GM23338 (cell line): ENCODE measurements at regions not wholly inside any gene's neighbourhood (a gene's known extent, or its start where the extent isn't known, plus 50 kb on each side); places are given as distances from the start of the nearest gene placed in this dataset.

ENCODE experiments used
- ATAC-seq: fragments of 200-7000 bp; cut with Tn5 transposase; 3 replicates; pipeline ENCODE4 v1.9.1; 2020
- DNase-seq: peaks from one replicate; pipeline ENCODE4 v3.0.0-alpha.2; 2015; ENCODE audit warnings: low spot score
- H2AFZ ChIP-seq: fragments of 200-600 bp; sonication (generic); 2 replicates; pipeline ENCODE4 v1.8.0; 2016; ENCODE audit warnings: antibody characterized with exemption, mild to moderate bottlenecking, moderate library complexity
- H3F3A ChIP-seq: fragments of 200-600 bp; sonication (generic); replicated peaks from 2 replicates; pipeline ENCODE4 v1.8.0; 2017; ENCODE audit warnings: antibody characterized with exemption, mixed run types, low read depth
- H3K27ac ChIP-seq: fragments of 200-600 bp; sonication (generic); 2 replicates; pipeline ENCODE4 v1.6.1; 2016; ENCODE audit warnings: low read depth
- H3K27me3 ChIP-seq: fragments of 200-600 bp; sonication (generic); 2 replicates; pipeline ENCODE4 v1.8.0; 2016; ENCODE audit warnings: mild to moderate bottlenecking, mixed run types, moderate library complexity; ENCODE audit not compliant: insufficient read depth
- H3K36me3 ChIP-seq: fragments of 200-600 bp; sonication (generic); 2 replicates; pipeline ENCODE4 v1.8.0; 2016; ENCODE audit warnings: mild to moderate bottlenecking; ENCODE audit not compliant: insufficient read depth
- H3K4me1 ChIP-seq: fragments of 200-600 bp; sonication (generic); 2 replicates; pipeline ENCODE4 v1.8.0; 2016; ENCODE audit warnings: mild to moderate bottlenecking, moderate library complexity; ENCODE audit not compliant: insufficient read depth
- H3K4me2 ChIP-seq: fragments of 200-600 bp; sonication (generic); 2 replicates; pipeline ENCODE4 v1.7.1; 2017; ENCODE audit warnings: mixed run types
- H3K4me3 ChIP-seq: fragments of 200-600 bp; sonication (generic); 2 replicates; pipeline ENCODE4 v1.6.1; 2016; ENCODE audit warnings: mixed run types
- H3K79me2 ChIP-seq: fragments of 200-600 bp; sonication (generic); replicated peaks from 2 replicates; pipeline ENCODE4 v1.8.0; 2017; ENCODE audit warnings: mild to moderate bottlenecking; ENCODE audit not compliant: insufficient read depth
- H3K9me2 ChIP-seq: fragments of 200-600 bp; sonication (generic); 2 replicates; pipeline ENCODE4 v1.8.0; 2017; ENCODE audit not compliant: insufficient read depth
- H4K20me1 ChIP-seq: fragments of 200-600 bp; sonication (generic); replicated peaks from 2 replicates; pipeline ENCODE4 v1.8.0; 2017; ENCODE audit warnings: mild to moderate bottlenecking; ENCODE audit not compliant: insufficient read depth
- H3K27ac Mint-ChIP-seq: 2 replicates; pipeline ENCODE4 v1.8.0; 2020; ENCODE audit warnings: inconsistent platforms, mild to moderate bottlenecking, moderate library complexity, mixed read lengths
- H3K27me3 Mint-ChIP-seq: 3 replicates; pipeline ENCODE4 v1.8.0; 2022; ENCODE audit warnings: low read depth, mild to moderate bottlenecking, moderate library complexity, mixed read lengths, inconsistent platforms; ENCODE audit not compliant: insufficient read depth, poor library complexity
- H3K36me3 Mint-ChIP-seq: 3 replicates; pipeline ENCODE4 v1.8.0; 2021; ENCODE audit warnings: low read depth, mild to moderate bottlenecking, inconsistent platforms, moderate library complexity, mixed read lengths
- H3K4me1 Mint-ChIP-seq: 3 replicates; pipeline ENCODE4 v1.8.0; 2020; ENCODE audit warnings: mild to moderate bottlenecking, inconsistent platforms, mixed read lengths
- H3K4me3 Mint-ChIP-seq: 3 replicates; pipeline ENCODE4 v1.8.0; 2021; ENCODE audit warnings: moderate library complexity, mild to moderate bottlenecking, inconsistent platforms, mixed read lengths
- H3K9me3 Mint-ChIP-seq: 3 replicates; pipeline ENCODE4 v1.8.0; 2020; ENCODE audit warnings: moderate library complexity, mild to moderate bottlenecking, inconsistent platforms, mixed read lengths
- CREB1 ChIP-seq: fragments of 250-450 bp; sonication (Bioruptor Pico); IDR thresholded peaks from 2 replicates; pipeline ENCODE4 v1.5.0; 2020; ENCODE audit warnings: low read depth, mild to moderate bottlenecking, moderate library complexity
- EZH2 ChIP-seq: fragments of 200-600 bp; sonication (generic); IDR thresholded peaks from one replicate; pipeline ENCODE4 v1.8.0; 2017; ENCODE audit warnings: antibody characterized with exemption, mild to moderate bottlenecking, low read depth; ENCODE audit not compliant: unreplicated experiment
- EZH2phosphoT487 ChIP-seq: fragments of 200-600 bp; sonication (generic); IDR thresholded peaks from one replicate; pipeline ENCODE4 v1.8.1; 2018; ENCODE audit warnings: antibody characterized with exemption; ENCODE audit not compliant: unreplicated experiment
- JUNB ChIP-seq: IDR thresholded peaks from one replicate; pipeline ENCODE4 v1.6.1; 2016; ENCODE audit warnings: antibody characterized with exemption; ENCODE audit not compliant: unreplicated experiment
- NANOG ChIP-seq: IDR thresholded peaks from 2 replicates; pipeline ENCODE4 v1.6.1; 2016; ENCODE audit warnings: antibody characterized with exemption, borderline replicate concordance
- POLR2AphosphoS5 ChIP-seq: IDR thresholded peaks from 2 replicates; pipeline ENCODE4 v1.6.1; 2016; ENCODE audit warnings: antibody characterized with exemption, low read depth
- STAT1 ChIP-seq: IDR thresholded peaks from one replicate; pipeline ENCODE4 v1.6.1; 2016; ENCODE audit warnings: antibody characterized with exemption; ENCODE audit not compliant: unreplicated experiment
- ZNF114 ChIP-seq: fragments of 250-450 bp; sonication (Bioruptor Pico); IDR thresholded peaks from 2 replicates; pipeline ENCODE4 v1.5.0; 2020; ENCODE audit warnings: mild to moderate bottlenecking, moderate library complexity
- ZNF331 ChIP-seq: fragments of 250-450 bp; sonication (Bioruptor Pico); IDR thresholded peaks from 2 replicates; pipeline ENCODE4 v1.5.0; 2020; ENCODE audit warnings: low read depth, mild to moderate bottlenecking, moderate library complexity
- TF ChIP-seq, protein P1 (sequence below), 2 experiments: fragments of 200-600 bp in 1 of 2; sonication (generic) in 1 of 2; conservative IDR thresholded peaks; 2 replicates each; pipeline versions ENCODE4 v1.5.1 to v1.6.1; 2016 to 2017; ENCODE audit warnings: antibody characterized with exemption in 2 of 2, low read depth in 2 of 2, mild to moderate bottlenecking in 2 of 2, moderate library complexity in 1 of 2
- TF ChIP-seq, protein P2 (sequence below): IDR thresholded peaks from 2 replicates; pipeline ENCODE4 v1.6.1; 2016; ENCODE audit warnings: antibody characterized with exemption
- TF ChIP-seq, protein P3 (sequence below): fragments of 250-450 bp; sonication (Bioruptor Pico); IDR thresholded peaks from 2 replicates; pipeline ENCODE4 v1.5.0; 2020; ENCODE audit warnings: mild to moderate bottlenecking, moderate library complexity
- TF ChIP-seq, protein P4 (sequence below): IDR thresholded peaks from one replicate; pipeline ENCODE4 v1.6.1; 2018; ENCODE audit warnings: antibody characterized with exemption; ENCODE audit not compliant: unreplicated experiment

DNA sequence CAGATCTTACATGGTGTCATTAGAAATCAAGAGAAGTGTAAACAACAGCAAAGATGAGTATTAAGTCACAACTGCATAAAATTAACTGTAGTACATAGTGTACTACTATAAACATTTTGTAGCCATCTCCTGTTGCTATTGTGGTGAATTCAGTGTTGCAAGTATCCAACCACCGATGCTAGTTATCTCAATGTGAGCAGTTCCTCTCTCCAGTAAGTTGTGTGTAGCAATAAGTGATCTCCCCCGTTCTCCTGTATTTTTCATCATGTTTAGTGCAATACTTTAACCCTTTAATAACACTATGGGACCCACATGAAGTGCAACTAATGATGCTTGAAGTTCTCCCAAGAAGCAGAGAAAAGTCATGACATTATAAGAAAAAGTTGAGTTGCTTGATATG is 264.7 kb upstream of the KCNH8 start:
- Histone ChIP-seq H3K27ac (no peak overlapping the region), H3K27me3 (no peaks in the 10 kb centered on the region), H3F3A (no peaks in the 10 kb centered on the region), H3K4me2 (no peak overlapping the region), H2AFZ (no peak overlapping the region), H3K9me2 (peaks cover 10% of the 10 kb centered on the region; the same call in 1 of the 2 replicates), H4K20me1 (no peaks in the 10 kb centered on the region), H3K4me1 (no peaks in the 10 kb centered on the region), H3K36me3 (no peaks in the 10 kb centered on the region), H3K79me2 (no peaks in the 10 kb centered on the region), H3K4me3 (no peak overlapping the region)
- ATAC-seq (no peak), DNase-seq (no peak)
- TF ChIP-seq, protein P1, sequence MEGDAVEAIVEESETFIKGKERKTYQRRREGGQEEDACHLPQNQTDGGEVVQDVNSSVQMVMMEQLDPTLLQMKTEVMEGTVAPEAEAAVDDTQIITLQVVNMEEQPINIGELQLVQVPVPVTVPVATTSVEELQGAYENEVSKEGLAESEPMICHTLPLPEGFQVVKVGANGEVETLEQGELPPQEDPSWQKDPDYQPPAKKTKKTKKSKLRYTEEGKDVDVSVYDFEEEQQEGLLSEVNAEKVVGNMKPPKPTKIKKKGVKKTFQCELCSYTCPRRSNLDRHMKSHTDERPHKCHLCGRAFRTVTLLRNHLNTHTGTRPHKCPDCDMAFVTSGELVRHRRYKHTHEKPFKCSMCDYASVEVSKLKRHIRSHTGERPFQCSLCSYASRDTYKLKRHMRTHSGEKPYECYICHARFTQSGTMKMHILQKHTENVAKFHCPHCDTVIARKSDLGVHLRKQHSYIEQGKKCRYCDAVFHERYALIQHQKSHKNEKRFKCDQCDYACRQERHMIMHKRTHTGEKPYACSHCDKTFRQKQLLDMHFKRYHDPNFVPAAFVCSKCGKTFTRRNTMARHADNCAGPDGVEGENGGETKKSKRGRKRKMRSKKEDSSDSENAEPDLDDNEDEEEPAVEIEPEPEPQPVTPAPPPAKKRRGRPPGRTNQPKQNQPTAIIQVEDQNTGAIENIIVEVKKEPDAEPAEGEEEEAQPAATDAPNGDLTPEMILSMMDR (conservative IDR thresholded peaks at IDR 0.05; ENCODE audit: low read depth in 2 of 2), result no peak
- TF ChIP-seq EZH2 (no peak), CREB1 (no peak), ZNF331 (no peak), ZNF114 (no peak), NANOG (no peak), POLR2AphosphoS5 (no peak), JUNB (no peak), EZH2phosphoT487 (no peak), STAT1 (no peak)
- TF ChIP-seq, protein P2, sequence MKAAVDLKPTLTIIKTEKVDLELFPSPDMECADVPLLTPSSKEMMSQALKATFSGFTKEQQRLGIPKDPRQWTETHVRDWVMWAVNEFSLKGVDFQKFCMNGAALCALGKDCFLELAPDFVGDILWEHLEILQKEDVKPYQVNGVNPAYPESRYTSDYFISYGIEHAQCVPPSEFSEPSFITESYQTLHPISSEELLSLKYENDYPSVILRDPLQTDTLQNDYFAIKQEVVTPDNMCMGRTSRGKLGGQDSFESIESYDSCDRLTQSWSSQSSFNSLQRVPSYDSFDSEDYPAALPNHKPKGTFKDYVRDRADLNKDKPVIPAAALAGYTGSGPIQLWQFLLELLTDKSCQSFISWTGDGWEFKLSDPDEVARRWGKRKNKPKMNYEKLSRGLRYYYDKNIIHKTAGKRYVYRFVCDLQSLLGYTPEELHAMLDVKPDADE, result no peak
- TF ChIP-seq, protein P3, sequence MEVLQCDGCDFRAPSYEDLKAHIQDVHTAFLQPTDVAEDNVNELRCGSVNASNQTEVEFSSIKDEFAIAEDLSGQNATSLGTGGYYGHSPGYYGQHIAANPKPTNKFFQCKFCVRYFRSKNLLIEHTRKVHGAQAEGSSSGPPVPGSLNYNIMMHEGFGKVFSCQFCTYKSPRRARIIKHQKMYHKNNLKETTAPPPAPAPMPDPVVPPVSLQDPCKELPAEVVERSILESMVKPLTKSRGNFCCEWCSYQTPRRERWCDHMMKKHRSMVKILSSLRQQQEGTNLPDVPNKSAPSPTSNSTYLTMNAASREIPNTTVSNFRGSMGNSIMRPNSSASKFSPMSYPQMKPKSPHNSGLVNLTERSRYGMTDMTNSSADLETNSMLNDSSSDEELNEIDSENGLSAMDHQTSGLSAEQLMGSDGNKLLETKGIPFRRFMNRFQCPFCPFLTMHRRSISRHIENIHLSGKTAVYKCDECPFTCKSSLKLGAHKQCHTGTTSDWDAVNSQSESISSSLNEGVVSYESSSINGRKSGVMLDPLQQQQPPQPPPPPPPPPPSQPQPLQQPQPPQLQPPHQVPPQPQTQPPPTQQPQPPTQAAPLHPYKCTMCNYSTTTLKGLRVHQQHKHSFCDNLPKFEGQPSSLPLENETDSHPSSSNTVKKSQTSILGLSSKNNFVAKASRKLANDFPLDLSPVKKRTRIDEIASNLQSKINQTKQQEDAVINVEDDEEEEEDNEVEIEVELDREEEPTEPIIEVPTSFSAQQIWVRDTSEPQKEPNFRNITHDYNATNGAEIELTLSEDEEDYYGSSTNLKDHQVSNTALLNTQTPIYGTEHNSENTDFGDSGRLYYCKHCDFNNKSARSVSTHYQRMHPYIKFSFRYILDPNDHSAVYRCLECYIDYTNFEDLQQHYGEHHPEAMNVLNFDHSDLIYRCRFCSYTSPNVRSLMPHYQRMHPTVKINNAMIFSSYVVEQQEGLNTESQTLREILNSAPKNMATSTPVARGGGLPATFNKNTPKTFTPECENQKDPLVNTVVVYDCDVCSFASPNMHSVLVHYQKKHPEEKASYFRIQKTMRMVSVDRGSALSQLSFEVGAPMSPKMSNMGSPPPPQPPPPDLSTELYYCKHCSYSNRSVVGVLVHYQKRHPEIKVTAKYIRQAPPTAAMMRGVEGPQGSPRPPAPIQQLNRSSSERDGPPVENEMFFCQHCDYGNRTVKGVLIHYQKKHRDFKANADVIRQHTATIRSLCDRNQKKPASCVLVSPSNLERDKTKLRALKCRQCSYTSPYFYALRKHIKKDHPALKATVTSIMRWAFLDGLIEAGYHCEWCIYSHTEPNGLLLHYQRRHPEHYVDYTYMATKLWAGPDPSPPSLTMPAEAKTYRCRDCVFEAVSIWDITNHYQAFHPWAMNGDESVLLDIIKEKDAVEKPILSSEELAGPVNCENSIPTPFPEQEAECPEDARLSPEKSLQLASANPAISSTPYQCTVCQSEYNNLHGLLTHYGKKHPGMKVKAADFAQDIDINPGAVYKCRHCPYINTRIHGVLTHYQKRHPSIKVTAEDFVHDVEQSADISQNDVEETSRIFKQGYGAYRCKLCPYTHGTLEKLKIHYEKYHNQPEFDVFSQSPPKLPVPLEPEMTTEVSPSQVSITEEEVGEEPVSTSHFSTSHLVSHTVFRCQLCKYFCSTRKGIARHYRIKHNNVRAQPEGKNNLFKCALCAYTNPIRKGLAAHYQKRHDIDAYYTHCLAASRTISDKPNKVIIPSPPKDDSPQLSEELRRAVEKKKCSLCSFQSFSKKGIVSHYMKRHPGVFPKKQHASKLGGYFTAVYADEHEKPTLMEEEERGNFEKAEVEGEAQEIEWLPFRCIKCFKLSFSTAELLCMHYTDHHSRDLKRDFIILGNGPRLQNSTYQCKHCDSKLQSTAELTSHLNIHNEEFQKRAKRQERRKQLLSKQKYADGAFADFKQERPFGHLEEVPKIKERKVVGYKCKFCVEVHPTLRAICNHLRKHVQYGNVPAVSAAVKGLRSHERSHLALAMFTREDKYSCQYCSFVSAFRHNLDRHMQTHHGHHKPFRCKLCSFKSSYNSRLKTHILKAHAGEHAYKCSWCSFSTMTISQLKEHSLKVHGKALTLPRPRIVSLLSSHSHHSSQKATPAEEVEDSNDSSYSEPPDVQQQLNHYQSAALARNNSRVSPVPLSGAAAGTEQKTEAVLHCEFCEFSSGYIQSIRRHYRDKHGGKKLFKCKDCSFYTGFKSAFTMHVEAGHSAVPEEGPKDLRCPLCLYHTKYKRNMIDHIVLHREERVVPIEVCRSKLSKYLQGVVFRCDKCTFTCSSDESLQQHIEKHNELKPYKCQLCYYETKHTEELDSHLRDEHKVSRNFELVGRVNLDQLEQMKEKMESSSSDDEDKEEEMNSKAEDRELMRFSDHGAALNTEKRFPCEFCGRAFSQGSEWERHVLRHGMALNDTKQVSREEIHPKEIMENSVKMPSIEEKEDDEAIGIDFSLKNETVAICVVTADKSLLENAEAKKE, result no peak
- TF ChIP-seq, protein P4, sequence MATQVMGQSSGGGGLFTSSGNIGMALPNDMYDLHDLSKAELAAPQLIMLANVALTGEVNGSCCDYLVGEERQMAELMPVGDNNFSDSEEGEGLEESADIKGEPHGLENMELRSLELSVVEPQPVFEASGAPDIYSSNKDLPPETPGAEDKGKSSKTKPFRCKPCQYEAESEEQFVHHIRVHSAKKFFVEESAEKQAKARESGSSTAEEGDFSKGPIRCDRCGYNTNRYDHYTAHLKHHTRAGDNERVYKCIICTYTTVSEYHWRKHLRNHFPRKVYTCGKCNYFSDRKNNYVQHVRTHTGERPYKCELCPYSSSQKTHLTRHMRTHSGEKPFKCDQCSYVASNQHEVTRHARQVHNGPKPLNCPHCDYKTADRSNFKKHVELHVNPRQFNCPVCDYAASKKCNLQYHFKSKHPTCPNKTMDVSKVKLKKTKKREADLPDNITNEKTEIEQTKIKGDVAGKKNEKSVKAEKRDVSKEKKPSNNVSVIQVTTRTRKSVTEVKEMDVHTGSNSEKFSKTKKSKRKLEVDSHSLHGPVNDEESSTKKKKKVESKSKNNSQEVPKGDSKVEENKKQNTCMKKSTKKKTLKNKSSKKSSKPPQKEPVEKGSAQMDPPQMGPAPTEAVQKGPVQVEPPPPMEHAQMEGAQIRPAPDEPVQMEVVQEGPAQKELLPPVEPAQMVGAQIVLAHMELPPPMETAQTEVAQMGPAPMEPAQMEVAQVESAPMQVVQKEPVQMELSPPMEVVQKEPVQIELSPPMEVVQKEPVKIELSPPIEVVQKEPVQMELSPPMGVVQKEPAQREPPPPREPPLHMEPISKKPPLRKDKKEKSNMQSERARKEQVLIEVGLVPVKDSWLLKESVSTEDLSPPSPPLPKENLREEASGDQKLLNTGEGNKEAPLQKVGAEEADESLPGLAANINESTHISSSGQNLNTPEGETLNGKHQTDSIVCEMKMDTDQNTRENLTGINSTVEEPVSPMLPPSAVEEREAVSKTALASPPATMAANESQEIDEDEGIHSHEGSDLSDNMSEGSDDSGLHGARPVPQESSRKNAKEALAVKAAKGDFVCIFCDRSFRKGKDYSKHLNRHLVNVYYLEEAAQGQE, result no peak
- no peak overlapping the region for H3K27ac Mint-ChIP-seq
- H3K27me3 Mint-ChIP-seq, result no peaks in the 10 kb centered on the region
- no peaks in the 10 kb centered on the region for H3K36me3 Mint-ChIP-seq
- no peak overlapping the region for H3K4me3 Mint-ChIP-seq
- H3K4me1 Mint-ChIP-seq, result no peaks in the 10 kb centered on the region
- H3K9me3 Mint-ChIP-seq, result no peaks in the 10 kb centered on the region
